ENCODE measurements at regions not wholly inside any gene's neighbourhood (a gene's known extent, or its start where the extent isn't known, plus 50 kb on each side); places are given as distances from the start of the nearest gene placed in this dataset.

- DNase-seq (ENCODE audit: low spot score), result no peak
- TF ChIP-seq CTCF (IDR thresholded peaks at IDR 0.05; ENCODE audit: extremely low read depth, missing control alignments), result no peak
These were observed 413.3 kb upstream of the NRSN1 start for GRCh38 chr6:23712756-23713155.

GRCh38 chr6:23713211-23713610 is 412.8 kb upstream of the NRSN1 start:
- TF ChIP-seq CTCF (IDR thresholded peaks at IDR 0.05; ENCODE audit: extremely low read depth, missing control alignments), result no peak
- DNase-seq (ENCODE audit: low spot score), result no peak

GRCh38 chr6:23728707-23729106 is 397.3 kb upstream of the NRSN1 start:
- no peak for DNase-seq (ENCODE audit: low spot score)
- no peak for TF ChIP-seq CTCF (IDR thresholded peaks at IDR 0.05; ENCODE audit: extremely low read depth, missing control alignments)

GRCh38 chr6:23731609-23732008 is 394.4 kb upstream of the NRSN1 start:
- no peak for TF ChIP-seq CTCF (IDR thresholded peaks at IDR 0.05; ENCODE audit: extremely low read depth, missing control alignments)
- DNase-seq (ENCODE audit: low spot score), result no peak

GRCh38 chr6:23732521-23732920 is 393.5 kb upstream of the NRSN1 start:
- DNase-seq (ENCODE audit: low spot score), result no peak
- TF ChIP-seq CTCF (IDR thresholded peaks at IDR 0.05; ENCODE audit: extremely low read depth, missing control alignments), result no peak

GRCh38 chr6:23735151-23735550 is 390.9 kb upstream of the NRSN1 start:
- no peak for TF ChIP-seq CTCF (IDR thresholded peaks at IDR 0.05; ENCODE audit: extremely low read depth, missing control alignments)
- DNase-seq (ENCODE audit: low spot score), result no peak

GRCh38 chr6:23736577-23736976 is 389.4 kb upstream of the NRSN1 start:
- TF ChIP-seq CTCF (IDR thresholded peaks at IDR 0.05; ENCODE audit: extremely low read depth, missing control alignments), result no peak
- no peak for DNase-seq (ENCODE audit: low spot score)
